ENCODE measurements at regions not wholly inside any gene's neighbourhood (a gene's known extent, or its start where the extent isn't known, plus 50 kb on each side); places are given as distances from the start of the nearest gene placed in this dataset.

- TF ChIP-seq EZH2 (IDR thresholded peaks at IDR 0.05) (no peak), POLR2AphosphoS5 (IDR thresholded peaks at IDR 0.05; ENCODE audit: borderline replicate concordance, low read depth, low read length) (no peak)
These were observed 107.4 kb upstream of the TSPAN5 start for GRCh38 chr4:98765771-98766170.
